ENCODE measurements at regions not wholly inside any gene's neighbourhood (a gene's known extent, or its start where the extent isn't known, plus 50 kb on each side); places are given as distances from the start of the nearest gene placed in this dataset.

DNA sequence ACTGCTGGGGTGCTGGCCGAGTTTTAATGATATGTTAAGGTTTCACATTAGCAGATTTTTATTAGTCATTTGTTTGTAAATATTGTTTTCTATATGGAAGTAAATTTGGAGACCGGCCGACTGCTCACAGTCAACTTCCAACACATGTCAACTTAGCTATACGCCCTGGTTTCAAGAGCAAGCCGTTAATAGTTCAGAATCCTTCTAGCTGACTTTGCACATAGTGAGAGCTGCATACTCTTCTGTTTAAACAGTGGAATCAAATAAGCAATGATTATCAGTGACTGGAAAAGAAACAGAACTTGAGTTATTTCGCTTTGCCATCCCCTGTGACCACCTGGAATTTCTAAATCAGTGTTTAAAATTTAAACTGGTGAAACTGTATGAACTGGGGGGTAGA is 109.9 kb downstream of the PFKFB3 start:
- DNase-seq (ENCODE audit: low spot score in 2 of 2): peak in 1 of 2 donors; percentile 8
- intact Hi-C loops (cut with DNase I; ENCODE audit: low total_unique reads): no loop called here
- 67 to 81% methylated on average over 6 of the region's 6 CpGs for whole genome bisulfite sequencing, 2 donors
- TF ChIP-seq, protein P1, sequence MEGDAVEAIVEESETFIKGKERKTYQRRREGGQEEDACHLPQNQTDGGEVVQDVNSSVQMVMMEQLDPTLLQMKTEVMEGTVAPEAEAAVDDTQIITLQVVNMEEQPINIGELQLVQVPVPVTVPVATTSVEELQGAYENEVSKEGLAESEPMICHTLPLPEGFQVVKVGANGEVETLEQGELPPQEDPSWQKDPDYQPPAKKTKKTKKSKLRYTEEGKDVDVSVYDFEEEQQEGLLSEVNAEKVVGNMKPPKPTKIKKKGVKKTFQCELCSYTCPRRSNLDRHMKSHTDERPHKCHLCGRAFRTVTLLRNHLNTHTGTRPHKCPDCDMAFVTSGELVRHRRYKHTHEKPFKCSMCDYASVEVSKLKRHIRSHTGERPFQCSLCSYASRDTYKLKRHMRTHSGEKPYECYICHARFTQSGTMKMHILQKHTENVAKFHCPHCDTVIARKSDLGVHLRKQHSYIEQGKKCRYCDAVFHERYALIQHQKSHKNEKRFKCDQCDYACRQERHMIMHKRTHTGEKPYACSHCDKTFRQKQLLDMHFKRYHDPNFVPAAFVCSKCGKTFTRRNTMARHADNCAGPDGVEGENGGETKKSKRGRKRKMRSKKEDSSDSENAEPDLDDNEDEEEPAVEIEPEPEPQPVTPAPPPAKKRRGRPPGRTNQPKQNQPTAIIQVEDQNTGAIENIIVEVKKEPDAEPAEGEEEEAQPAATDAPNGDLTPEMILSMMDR (IDR thresholded peaks at IDR 0.05): no peak
- TF ChIP-seq POLR2A (IDR thresholded peaks at IDR 0.05): no peak
- no peak overlapping the region for H3K4me3 ChIP-seq (ENCODE audit: low read depth, poor library complexity, severe bottlenecking)

DNA sequence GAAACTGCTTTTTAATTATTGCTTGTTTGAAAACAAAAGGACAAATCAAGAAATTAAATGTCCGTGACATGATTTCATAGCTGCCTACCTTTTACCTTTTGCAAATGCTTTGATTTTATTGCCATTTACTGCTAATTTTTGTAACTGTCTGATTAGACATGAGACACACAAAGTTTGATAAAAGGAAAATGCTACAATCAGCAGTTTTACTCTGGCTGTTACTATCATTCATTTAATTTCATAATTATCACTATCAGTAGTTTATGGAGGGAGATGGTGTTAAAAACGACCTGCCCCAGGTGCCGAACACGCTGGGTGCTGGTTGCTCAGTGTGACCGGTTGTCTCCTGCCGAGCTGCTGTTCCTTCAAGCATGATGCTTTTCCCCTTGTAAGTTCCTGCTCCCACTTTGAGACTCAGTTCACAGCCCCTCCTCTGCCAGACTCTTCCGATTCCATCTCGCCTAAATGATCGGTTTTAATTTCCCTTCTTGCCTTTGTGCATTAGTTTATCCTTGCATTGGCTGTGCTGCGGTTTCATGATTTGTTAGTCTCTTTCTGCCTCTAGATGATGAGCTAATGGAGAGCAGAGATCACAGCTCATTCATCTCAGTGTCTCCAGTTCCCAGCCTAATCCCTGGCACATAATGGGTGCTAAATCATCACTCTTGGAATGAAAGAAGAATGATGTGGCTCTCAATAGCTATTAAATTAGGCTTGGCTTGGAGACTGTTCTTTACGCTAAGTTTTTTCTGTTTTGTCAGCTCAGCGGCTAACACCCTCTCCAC is 110.6 kb downstream of the PFKFB3 start:
- 54 to 67% methylated on average over 12 of the region's 12 CpGs for WGBS, 2 donors
- intact Hi-C loops (cut with DNase I; ENCODE audit: low total_unique reads): no loop called here
- peak in 1 of 2 donors; percentile 59 for DNase-seq (ENCODE audit: low spot score in 2 of 2)
- H3K4me3 ChIP-seq (ENCODE audit: low read depth, poor library complexity, severe bottlenecking): no peak overlapping the region
- TF ChIP-seq POLR2A (IDR thresholded peaks at IDR 0.05): no peak
- TF ChIP-seq, protein P1 (IDR thresholded peaks at IDR 0.05): no peak

DNA sequence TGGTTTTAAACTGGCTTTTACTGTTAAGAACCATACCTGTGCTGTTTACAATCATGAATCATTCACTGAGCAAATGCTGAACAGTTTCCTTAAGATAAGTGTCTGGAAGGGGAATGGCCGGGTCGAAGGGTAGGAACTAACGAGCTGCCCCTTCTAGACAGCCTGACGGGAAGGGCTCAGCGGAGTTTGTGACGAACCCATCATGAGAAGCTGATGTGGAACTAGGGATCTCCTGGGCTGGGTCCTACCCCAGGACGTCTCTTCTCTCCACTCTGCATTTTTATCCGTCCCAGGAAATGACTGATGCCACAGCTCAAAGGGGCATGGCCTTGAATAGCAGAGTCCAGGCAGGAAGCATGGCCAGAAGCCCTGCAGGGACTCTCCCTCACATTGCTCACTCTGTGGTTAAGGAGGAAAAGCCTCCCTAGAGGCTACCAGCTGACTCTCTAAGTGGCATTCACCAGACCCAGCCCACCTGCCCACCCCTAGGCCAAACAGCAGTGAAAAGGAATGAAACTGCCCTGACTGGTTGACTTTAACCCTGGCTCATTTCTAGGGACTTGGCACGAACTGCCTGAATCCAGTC is 112.0 kb downstream of the PFKFB3 start:
- intact Hi-C loops (cut with DNase I; ENCODE audit: low total_unique reads): no loop called here
- no peak for DNase-seq (ENCODE audit: low spot score in 2 of 2)
- TF ChIP-seq, protein P1 (IDR thresholded peaks at IDR 0.05): no peak
- no peak for TF ChIP-seq POLR2A (IDR thresholded peaks at IDR 0.05)
- H3K4me3 ChIP-seq (ENCODE audit: low read depth, poor library complexity, severe bottlenecking): no peak overlapping the region
- 77 to 87% methylated on average over 9 of the region's 9 CpGs for WGBS, 2 donors

DNA sequence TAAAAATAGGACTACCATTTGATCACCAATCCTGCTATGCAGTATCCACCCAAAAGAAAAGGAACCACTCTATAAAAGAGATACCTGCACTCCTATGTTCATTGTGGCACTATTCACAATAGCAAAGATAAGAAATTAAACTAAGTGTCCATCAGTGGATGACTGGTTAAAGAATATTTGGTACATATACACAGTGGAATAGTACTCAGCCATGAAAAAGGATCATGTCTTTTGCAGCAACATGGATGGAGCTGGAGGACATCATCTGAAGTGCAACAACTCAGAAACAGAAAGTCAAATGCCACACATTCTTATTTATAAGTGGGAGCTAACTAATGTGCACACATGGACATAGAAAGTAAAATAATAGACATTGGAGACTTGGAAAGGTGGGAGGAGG is 116.4 kb downstream of the PFKFB3 start:
- intact Hi-C loops (cut with DNase I; ENCODE audit: low total_unique reads): no loop called here
- no peak for TF ChIP-seq POLR2A (IDR thresholded peaks at IDR 0.05)
- TF ChIP-seq, protein P1 (IDR thresholded peaks at IDR 0.05): no peak

DNA sequence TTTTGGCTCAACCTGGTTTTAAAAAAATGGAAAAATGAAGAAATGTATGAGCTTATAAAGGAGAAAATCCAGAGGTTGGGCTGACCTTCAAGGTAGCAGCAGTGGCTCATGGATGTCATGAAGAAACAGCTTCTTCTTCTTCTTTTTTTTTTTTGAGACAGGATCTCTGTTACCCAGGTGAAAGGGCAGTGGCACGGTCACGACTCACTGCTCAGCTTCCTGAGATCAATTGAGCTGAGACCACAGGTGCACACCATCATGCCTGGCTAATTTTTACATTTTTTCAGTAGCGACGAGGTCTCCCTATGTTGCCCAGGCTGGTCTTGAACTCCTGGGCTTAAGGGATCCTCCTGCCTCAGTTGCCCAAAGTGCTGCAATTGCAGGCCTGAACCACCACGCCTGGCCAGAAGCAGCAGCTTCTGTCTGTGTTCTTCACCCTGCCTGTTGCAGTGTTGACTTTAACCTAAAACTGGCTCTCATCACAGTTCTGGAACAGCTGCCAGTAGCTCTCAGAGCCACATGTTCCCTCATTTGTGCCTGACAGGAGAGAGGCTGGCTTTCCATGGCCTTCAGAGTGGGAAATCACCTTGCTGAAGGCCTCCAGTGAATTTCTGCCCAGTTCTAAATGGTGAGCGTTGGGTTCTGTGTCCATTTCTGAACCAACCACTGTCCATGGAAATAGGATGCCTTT is 117.7 kb downstream of the PFKFB3 start:
- DNase-seq (ENCODE audit: low spot score in 2 of 2): no peak
- H3K4me3 ChIP-seq (ENCODE audit: low read depth, poor library complexity, severe bottlenecking): no peak overlapping the region
- 91 to 98% methylated on average over 6 of the region's 6 CpGs for WGBS, 2 donors
- no peak for TF ChIP-seq POLR2A (IDR thresholded peaks at IDR 0.05)
- TF ChIP-seq, protein P1 (IDR thresholded peaks at IDR 0.05): no peak
- intact Hi-C loops (cut with DNase I; ENCODE audit: low total_unique reads): no loop called here

More for the DNA sequence above, 116.4 kb downstream of the PFKFB3 start:
- DNase-seq (ENCODE audit: low spot score in 2 of 2): no peak
- H3K4me3 ChIP-seq (ENCODE audit: low read depth, poor library complexity, severe bottlenecking): no peak overlapping the region
